Upper lobe of right lung (tissue), 1 donor: ENCODE measurements at regions not wholly inside any gene's neighbourhood (a gene's known extent, or its start where the extent isn't known, plus 50 kb on each side); places are given as distances from the start of the nearest gene placed in this dataset.

ENCODE experiments used
- ATAC-seq: fragments of 200-7000 bp; cut with Tn5 transposase; one replicate; pipeline ENCODE4 v1.9.1; 2020; ENCODE audit warnings: mild to moderate bottlenecking, moderate library complexity
- DNase-seq: peaks from one replicate; pipeline ENCODE4 v3.0.0-alpha.2; 2020
- H3K27ac ChIP-seq: fragments of 200-600 bp; one replicate; pipeline ENCODE4 v1.8.0; 2022
- H3K27me3 ChIP-seq: fragments of 200-600 bp; one replicate; pipeline ENCODE4 v1.8.0; 2022; ENCODE audit warnings: mild to moderate bottlenecking
- H3K36me3 ChIP-seq: fragments of 200-600 bp; one replicate; pipeline ENCODE4 v1.8.0; 2022
- H3K4me1 ChIP-seq: fragments of 200-600 bp; one replicate; pipeline ENCODE4 v1.8.0; 2022
- H3K4me3 ChIP-seq: fragments of 200-600 bp; one replicate; pipeline ENCODE4 v1.8.0; 2022; ENCODE audit warnings: mild to moderate bottlenecking
- H3K9me3 ChIP-seq: fragments of 200-600 bp; one replicate; pipeline ENCODE4 v1.8.0; 2022
- intact Hi-C: fragments of 100-400 bp; cut with DNase I; formaldehyde crosslinking; loops from one replicate; pipeline ENCODE4 v1.11.0; 2022
- TF ChIP-seq, protein P1 (sequence below): fragments of 200-600 bp; IDR thresholded peaks from one replicate; pipeline ENCODE4 v1.8.0; 2022; ENCODE audit warnings: antibody characterized with exemption
- donor health status: DM: no; HTN: yes; CAD: no; lungs with severe emphysema.

DNA sequence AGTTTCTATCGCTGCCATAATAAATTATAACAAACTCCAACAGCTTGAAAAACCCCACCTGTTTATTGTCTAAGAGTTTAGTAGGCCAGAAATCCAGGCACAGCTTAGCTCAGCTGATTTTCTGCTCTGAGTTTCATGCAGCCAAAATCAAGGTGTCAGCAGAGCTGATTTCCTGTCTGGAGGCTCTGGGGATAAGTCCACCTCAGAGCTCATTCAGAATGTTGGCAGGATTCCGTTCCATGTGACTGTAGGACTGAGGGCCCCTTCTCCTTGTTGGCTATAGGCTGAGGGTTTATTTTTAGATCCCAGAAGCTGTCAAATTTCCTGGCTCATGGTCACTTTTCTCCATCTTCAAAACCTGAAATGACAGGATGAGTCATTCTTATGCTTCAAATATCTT is 91.6 kb upstream of the CHODL start:
- DNase-seq (no peak), ATAC-seq (no peak)
- H3K9me3 ChIP-seq = no peaks in the 10 kb centered on the region
- H3K4me1 ChIP-seq = no peaks in the 10 kb centered on the region
- TF ChIP-seq, protein P1, sequence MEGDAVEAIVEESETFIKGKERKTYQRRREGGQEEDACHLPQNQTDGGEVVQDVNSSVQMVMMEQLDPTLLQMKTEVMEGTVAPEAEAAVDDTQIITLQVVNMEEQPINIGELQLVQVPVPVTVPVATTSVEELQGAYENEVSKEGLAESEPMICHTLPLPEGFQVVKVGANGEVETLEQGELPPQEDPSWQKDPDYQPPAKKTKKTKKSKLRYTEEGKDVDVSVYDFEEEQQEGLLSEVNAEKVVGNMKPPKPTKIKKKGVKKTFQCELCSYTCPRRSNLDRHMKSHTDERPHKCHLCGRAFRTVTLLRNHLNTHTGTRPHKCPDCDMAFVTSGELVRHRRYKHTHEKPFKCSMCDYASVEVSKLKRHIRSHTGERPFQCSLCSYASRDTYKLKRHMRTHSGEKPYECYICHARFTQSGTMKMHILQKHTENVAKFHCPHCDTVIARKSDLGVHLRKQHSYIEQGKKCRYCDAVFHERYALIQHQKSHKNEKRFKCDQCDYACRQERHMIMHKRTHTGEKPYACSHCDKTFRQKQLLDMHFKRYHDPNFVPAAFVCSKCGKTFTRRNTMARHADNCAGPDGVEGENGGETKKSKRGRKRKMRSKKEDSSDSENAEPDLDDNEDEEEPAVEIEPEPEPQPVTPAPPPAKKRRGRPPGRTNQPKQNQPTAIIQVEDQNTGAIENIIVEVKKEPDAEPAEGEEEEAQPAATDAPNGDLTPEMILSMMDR = no peak
- H3K27ac ChIP-seq = no peak overlapping the region
- intact Hi-C loops = no loop called here
- no peaks in the 10 kb centered on the region for H3K36me3 ChIP-seq
- no peak overlapping the region for H3K4me3 ChIP-seq
- H3K27me3 ChIP-seq = no peaks in the 10 kb centered on the region

DNA sequence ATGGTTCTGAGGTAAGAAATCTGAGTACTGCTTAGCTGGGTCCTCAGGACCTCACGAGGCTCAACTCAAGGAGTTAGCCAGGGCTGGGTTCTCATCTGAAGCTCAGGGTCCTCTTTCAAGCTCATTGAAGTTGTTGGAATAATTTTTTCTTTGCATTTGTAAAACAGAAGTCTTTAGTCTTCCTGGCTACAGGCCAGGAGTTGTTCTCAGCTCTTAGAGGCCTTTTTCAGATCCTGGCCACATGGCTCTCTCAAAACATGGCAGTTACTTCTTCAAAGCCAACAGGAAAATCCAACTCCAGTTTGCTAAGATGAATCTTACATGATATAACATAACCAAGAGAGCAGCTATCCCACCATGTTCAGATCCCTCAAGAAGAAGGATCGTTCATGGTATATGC is 92.3 kb upstream of the CHODL start:
- no peak overlapping the region for H3K27ac ChIP-seq
- no peak overlapping the region for H3K4me3 ChIP-seq
- H3K9me3 ChIP-seq = no peaks in the 10 kb centered on the region
- ATAC-seq = no peak
- no peaks in the 10 kb centered on the region for H3K4me1 ChIP-seq
- intact Hi-C loops = no loop called here
- DNase-seq = no peak
- TF ChIP-seq, protein P1 = no peak
- H3K27me3 ChIP-seq = no peaks in the 10 kb centered on the region
- H3K36me3 ChIP-seq = no peaks in the 10 kb centered on the region

DNA sequence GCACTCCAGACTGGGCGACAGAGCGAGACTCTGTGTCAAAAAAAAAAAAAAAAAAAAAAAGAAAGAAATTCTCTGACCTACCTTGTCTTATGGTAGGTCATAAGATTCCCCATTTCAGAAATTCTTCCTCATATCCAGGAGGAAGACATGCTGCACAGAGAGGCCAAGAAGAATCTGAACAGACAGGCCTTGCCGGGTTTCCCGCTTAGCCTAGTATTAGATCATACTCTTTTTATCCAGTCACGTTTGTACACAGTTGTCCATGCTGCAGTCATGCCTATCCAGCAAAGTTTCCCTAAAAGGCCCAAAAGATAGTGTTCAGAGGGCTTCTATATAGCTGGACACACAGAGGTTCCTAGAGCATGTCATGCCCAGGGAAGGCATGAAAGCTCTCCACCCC is 93.6 kb upstream of the CHODL start:
- H3K4me1 ChIP-seq = no peaks in the 10 kb centered on the region
- no peaks in the 10 kb centered on the region for H3K36me3 ChIP-seq
- no peaks in the 10 kb centered on the region for H3K9me3 ChIP-seq
- TF ChIP-seq, protein P1 = no peak
- no peaks in the 10 kb centered on the region for H3K27me3 ChIP-seq
- DNase-seq (no peak), ATAC-seq (no peak)
- no peak overlapping the region for H3K4me3 ChIP-seq
- intact Hi-C loops = no loop called here
- no peak overlapping the region for H3K27ac ChIP-seq

DNA sequence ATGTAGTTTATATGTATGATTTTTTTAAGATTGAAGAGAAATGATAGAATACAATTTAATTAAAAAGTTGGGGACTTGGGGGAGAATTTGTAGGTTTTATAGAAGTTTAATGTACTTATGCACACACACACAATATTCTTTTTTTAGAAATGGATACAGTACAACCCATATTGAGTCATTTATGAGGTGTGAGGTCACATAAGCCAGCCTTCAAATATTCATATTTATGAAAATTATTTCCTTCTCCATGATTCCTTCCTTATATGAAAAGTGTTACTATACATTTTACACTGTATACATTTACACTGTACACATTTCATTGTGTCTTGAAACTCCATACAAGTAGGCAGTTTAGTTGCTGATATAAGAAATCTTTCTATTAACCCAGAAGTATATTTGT is 96.2 kb upstream of the CHODL start:
- DNase-seq (no peak), ATAC-seq (no peak)
- intact Hi-C loops = no loop called here
- no peak overlapping the region for H3K27ac ChIP-seq
- H3K36me3 ChIP-seq = no peaks in the 10 kb centered on the region
- H3K4me3 ChIP-seq = no peak overlapping the region
- TF ChIP-seq, protein P1 = no peak
- H3K9me3 ChIP-seq = no peaks in the 10 kb centered on the region
- H3K27me3 ChIP-seq = no peaks in the 10 kb centered on the region
- H3K4me1 ChIP-seq = no peaks in the 10 kb centered on the region

DNA sequence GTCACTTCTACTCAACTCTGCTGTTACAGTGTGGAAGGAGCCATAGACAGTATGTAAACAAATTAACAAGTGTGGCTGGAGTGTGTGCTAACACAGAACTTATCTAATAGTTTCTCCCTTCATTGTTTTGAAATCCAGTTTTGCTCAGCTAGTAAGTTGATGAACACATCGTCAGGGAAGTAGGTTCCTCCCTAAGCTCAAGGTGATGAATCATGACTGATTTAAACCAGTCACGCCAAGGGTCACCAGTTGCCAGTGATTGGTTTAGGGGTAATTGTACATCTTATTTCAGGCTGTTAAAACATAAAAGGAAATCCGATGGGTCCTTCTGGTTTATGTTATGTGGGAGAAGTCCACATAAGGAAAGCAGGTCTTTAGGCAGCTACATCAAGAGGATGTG is 97.0 kb upstream of the CHODL start:
- TF ChIP-seq, protein P1 = no peak
- no peak for ATAC-seq
- Histone ChIP-seq H3K36me3 (no peaks in the 10 kb centered on the region), H3K4me3 (no peak overlapping the region), H3K9me3 (no peaks in the 10 kb centered on the region), H3K27ac (no peak overlapping the region), H3K4me1 (no peaks in the 10 kb centered on the region), H3K27me3 (no peaks in the 10 kb centered on the region)
- intact Hi-C loops = no loop called here
- DNase-seq = no peak

DNA sequence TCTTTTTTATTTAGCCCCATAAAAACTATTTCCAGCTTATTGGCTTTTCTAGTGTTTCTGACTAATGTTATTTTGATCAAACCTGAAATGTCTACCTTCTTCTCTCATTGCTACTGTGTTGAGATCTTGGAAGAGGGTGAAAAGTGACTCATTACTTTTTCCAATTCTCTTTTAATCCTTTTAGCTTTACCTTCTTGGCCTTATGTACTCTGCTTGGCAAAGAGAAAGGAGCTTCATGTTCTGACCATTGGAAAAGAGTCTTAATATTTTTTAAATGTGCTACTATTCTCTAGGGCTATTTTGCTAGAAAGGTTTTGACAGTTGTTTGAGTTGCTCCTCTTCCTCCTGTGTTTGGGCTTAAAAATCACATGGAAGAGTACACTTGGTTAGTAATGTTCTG is 97.8 kb upstream of the CHODL start:
- ATAC-seq (no peak), DNase-seq (no peak)
- no peak overlapping the region for H3K27ac ChIP-seq
- intact Hi-C loops = no loop called here
- no peaks in the 10 kb centered on the region for H3K27me3 ChIP-seq
- TF ChIP-seq, protein P1 = no peak
- no peaks in the 10 kb centered on the region for H3K9me3 ChIP-seq
- H3K36me3 ChIP-seq = no peaks in the 10 kb centered on the region
- no peak overlapping the region for H3K4me3 ChIP-seq
- no peaks in the 10 kb centered on the region for H3K4me1 ChIP-seq
